GM19455 (cell line): ENCODE measurements at regions not wholly inside any gene's neighbourhood (a gene's known extent, or its start where the extent isn't known, plus 50 kb on each side); places are given as distances from the start of the nearest gene placed in this dataset.
"Not testable (repeated sequence)": the region's sequence is repeated elsewhere in the genome, so short reads cannot be mapped to it uniquely, and the experiment has no call there.

Experiments used
- ATAC-seq: cut with Tn5 transposase; IDR thresholded peaks from one replicate; pipeline ENCODE4 v1.9.1; 2021; ENCODE audit not compliant: unreplicated experiment

GRCh38 chr6:93703431-93703830 lies 284.1 kb upstream of the EPHA7 start:
- ATAC-seq, result no peak

DNA sequence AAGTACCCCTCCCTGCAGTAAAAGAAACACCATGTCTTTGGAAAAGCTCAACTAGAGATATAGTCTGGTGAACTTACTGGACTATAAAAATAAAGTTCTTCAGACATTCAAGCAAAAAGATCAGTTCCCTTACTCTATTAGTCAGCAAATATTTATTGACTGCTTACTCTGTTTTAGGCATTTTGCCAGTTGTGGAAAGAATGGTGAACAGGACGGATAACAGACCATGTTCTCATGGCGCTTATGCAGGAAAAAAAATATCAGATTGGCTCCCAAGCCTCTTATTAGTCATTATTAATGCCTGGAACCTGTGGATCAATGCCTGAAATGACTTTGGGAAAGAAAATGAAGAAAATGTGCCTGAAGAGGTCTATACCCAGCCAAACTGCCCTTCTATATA lies 282.2 kb upstream of the EPHA7 start:
- ATAC-seq, result no peak

GRCh38 chr6:93685494-93685893 lies 266.1 kb upstream of the EPHA7 start:
- ATAC-seq, result no peak

- ATAC-seq, result no peak
Observed at GRCh38 chr6:93684339-93684738, 265.0 kb upstream of the EPHA7 start.

DNA sequence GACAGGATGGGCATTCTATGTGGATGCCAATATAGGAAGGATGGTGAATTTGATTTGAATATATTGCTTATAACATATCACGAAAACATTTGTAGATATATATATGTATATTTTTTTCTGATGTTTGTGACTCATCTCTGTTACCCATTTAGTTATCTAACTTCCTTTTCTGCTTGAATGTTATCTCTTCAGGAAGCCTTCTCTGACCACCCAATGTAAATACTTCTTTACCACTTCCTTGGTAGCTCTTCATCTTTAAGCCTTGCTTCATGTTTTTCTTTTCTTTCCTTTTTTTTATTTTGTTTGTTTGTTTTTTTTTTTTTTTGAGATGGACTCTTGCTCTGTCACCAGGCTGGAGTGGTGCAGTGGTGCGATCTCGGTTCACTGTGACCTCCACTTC lies 260.5 kb upstream of the EPHA7 start:
- ATAC-seq, result no peak

- ATAC-seq, result no peak
Observed at GRCh38 chr6:93678841-93679454, 259.6 kb upstream of the EPHA7 start.

DNA sequence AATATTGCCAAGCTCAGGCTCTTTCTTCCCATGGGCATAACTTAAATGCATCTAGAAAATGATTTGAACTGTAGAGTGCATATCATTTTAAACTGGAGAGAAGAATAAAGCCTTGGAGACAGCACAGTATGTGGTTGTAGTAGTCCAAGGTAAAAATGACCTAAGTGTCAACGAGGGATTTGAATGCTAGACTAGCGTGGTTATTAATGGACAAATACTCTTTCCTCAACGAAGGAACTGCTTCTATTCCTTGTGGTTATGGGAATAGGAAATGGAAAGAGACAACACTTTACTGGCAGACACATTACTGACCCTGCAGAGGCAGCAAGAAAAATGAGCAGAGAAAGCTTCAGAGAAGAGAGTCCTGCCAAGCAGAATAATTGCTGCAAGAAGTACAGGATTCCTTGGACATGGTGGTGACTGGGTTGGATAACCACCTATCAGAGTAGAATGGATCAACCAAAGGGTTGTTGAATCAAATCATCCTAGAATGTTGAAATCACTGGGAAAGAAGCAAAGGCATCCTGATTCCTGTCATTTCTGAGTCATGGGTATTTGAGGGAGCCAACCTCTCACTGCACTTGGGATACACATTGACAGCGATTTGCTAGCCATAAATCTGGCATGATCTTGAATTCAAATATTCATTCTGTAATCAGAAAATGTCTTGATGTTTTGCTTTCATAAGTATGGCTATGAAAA lies 258.1 kb upstream of the EPHA7 start:
- no peak for ATAC-seq

DNA sequence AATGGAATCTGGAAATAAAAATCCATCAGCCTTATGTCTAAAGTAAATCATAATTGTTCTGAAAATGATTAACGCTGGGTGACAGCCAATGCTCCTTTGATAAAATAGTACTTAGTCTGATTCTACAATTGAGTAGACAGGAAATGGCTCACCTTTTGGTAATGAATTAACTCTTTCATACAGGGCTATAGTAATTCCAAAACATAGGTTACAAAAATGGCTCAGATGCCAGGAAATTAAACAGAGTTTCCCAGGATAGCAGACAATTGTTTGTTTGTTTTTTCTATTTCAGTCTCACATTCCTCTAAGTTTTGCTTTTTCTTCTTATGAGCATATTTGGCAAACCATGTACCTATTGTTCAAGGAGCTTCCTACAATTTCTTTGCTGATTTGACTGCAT lies 257.2 kb upstream of the EPHA7 start:
- ATAC-seq, result no peak

DNA sequence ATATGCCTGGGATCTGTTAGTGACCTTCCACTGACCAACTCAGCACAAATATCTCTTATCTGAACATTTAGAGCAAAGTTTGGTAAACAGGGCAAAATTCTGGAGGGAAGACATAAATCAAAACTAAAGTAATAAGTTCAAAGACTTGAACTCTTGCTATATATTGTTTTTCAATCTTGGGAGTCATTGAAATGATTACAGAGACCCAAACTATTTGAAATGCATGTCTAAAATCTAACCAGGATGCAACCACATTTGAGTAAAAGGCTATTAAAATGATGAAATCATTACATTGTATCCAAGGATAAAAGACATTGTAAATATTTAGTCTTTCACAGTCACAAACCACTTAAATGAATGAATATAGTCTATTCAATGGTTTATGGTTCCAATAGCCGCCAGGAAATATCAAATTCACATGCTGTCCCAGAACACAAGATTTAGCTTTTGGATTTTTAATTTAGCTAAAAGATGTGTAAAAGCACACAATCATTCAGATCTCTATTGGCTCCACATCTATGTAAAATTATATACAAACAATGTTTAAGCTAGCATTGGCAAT lies 256.6 kb upstream of the EPHA7 start:
- ATAC-seq, result no peak

GRCh38 chr6:93663111-93663510 lies 243.8 kb upstream of the EPHA7 start:
- no peak for ATAC-seq

- no peak for ATAC-seq
Observed at GRCh38 chr6:93654548-93654947, 235.2 kb upstream of the EPHA7 start.

GRCh38 chr6:93644611-93645010 lies 225.3 kb upstream of the EPHA7 start:
- ATAC-seq, result no peak

DNA sequence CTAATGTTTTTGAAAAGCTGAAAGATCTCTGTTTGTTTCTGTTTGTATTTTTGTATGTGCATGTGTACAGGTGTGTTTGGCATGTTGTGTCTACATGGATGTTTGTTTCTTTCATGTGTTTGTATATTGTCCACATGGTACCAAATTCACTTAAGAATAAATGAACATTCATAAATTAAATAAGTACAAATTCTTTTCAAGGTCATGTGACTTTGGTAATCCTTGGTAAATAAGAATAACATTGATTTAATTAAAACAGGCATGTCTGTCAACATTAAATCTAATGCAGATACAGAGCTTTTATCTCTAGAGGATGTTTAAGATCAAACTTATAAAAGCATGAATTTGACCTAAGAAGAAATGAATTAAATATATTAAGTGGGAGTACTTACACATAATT lies 219.8 kb upstream of the EPHA7 start:
- ATAC-seq, result no peak

GRCh38 chr6:93636987-93637664 lies 217.8 kb upstream of the EPHA7 start:
- ATAC-seq, result not testable (repeated sequence)

DNA sequence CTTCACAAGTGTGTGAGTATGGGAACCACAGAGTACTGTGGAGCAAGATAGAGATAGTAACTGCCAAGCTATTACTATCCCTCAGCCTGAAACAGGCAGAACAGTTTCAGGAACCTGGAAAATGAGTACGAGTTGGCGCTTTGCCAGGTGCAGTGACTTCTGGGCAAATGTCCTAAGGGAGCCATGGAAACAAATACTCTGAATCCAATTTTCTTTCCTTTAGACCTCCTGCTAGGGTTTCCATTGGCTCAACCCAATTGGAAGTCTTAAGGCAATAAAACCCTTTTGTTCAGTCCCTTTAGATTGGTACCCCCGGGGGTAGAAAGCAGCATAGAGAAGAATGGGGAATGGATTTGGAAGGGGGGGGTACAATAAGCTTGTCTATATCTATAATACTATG lies 205.0 kb upstream of the EPHA7 start:
- ATAC-seq, result no peak

DNA sequence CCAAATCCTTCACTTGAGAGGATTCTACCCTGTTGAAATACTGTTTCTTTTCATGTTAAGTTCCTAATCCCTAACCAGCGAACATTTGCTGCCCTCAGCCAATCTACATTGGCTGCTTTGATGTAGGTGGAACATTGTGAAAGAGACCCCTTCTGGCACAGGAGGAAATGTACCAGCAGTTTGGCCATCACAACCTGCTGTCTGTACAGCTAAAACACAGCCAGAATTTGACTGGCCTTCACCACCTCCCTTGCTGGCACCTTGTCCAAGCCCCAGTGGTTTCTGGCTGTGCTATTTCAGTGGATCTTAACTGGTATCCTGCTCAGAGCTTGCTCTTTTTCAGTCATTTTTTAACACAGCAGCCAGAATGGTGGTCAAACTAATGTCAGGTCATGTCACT lies 202.1 kb upstream of the EPHA7 start:
- ATAC-seq, result no peak

DNA sequence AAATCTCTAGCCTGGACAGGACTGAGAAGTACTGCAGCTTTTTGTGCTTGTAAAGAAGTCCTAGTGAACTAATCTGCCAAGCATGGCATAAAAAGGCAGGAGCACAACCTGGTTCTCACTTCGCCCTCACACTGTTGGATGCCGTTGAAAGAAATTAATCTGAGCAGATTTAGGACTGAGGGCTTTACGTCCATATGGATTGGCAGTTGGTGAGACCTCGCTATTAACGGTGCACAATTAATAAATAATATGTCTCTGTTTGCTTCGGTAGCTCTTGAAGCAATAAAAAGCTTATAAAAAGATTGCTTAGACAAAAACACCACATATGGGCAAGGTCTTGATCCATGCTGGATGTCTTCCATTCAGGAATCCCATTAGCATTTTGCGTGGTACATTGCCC lies 185.6 kb upstream of the EPHA7 start:
- no peak for ATAC-seq

DNA sequence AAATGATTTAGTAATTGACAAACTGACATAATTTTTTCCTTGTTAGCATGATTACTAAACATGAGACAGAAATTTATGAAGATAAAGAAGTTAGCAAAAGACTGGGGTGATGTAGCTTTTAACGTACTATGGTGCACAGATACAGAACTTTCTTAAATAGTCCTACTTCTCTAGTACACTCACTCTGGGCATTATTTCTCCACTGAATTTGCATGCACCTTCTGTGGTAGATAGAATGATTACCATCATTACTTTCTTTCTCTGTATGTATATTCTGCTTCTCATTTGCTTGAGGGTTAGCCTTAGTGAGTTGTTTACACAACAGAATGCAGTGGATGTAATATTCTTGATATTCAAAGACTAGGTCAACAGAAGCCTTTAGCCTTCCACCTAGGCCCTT lies 173.1 kb upstream of the EPHA7 start:
- ATAC-seq, result no peak

GRCh38 chr6:93586306-93586705 lies 166.9 kb upstream of the EPHA7 start:
- no peak for ATAC-seq

- no peak for ATAC-seq
Observed at GRCh38 chr6:93584300-93584699, 164.9 kb upstream of the EPHA7 start.

DNA sequence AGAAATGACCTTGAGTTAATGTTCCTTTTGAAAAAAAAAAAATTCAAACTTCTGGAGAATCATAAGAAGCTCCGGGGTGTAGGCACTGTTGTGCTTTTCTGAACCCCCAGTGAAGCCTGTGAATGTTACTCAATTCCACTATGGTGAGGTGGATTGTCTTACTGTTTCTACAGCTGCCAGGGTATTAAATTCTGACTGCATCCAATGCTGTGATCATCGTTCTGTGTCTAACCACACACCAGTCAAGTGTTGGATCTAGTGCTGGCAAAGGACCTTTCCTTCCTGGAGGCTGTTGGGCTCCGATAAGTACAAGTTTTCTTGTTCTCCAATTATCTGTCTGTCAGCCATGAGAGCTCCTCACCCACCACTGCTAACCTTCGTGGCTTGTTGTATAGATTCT lies 162.0 kb upstream of the EPHA7 start:
- ATAC-seq, result no peak

DNA sequence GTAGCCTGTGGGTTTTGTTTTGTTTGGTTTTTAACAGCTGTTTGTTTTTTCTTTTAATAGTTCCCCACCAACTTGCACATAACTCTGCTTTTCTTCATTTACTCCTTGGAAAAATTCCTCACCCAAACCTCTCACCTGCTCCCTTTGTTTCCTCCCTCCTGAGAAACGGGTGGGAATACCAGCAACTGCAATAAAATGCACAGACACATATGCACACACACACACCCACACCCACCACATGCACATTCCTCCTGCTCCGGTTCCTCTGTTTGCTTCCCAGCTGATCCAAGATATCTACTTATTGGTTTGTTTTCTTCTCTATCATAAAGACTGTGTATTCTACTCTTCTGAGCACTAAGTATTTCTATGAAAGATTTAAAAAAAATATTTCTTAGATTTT lies 161.1 kb upstream of the EPHA7 start:
- no peak for ATAC-seq
